ENCODE measurements at regions not wholly inside any gene's neighbourhood (a gene's known extent, or its start where the extent isn't known, plus 50 kb on each side); places are given as distances from the start of the nearest gene placed in this dataset.

DNA sequence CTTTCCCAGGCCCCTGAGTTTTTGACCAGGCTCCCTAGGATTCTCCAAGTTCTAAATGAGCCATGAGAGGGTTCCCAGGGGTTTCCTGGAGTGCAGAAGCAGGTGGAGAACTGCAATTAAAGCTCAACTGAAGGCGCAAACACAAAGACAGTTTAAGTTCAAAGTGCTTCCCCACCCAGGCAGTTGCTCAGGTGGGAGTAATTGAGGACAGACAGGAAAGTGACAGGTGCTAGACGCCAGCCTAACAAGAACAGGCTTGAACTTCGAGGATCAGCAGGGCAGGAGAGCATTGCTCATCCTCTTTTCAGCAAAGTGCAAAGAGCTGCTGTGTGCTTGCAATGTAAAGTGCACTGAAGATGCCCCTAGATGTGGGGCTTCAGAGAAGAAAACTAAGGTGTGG is 77.2 kb upstream of the ST8SIA3 start:
- no peak for DNase-seq (ENCODE audit: low read depth in 1 of 2, low spot score in 1 of 2)
- TF ChIP-seq SPI1 (IDR thresholded peaks at IDR 0.05; ENCODE audit: borderline replicate concordance, low read depth), result no peak
- no peak for TF ChIP-seq GABPA (IDR thresholded peaks at IDR 0.05; ENCODE audit: low read depth)
- no peak for TF ChIP-seq CTCF (IDR thresholded peaks at IDR 0.05; ENCODE audit: insufficient read depth, low read length)
- H3K4me3 ChIP-seq (replicated peaks; ENCODE audit: insufficient read depth, low read length), result no peak overlapping the region

GRCh38 chr18:57276829-57277228 is 75.5 kb upstream of the ST8SIA3 start:
- no peak overlapping the region for H3K27ac ChIP-seq (replicated peaks)
- no peak for DNase-seq (ENCODE audit: low read depth in 1 of 2, low spot score in 1 of 2)
- peaks cover 18% of the 10 kb centered on the region for H3K27me3 ChIP-seq (ENCODE audit: insufficient read depth, poor library complexity, severe bottlenecking)
- H3K4me3 ChIP-seq (replicated peaks; ENCODE audit: insufficient read depth, low read length), result no peak overlapping the region
- no peak for TF ChIP-seq GABPA (IDR thresholded peaks at IDR 0.05; ENCODE audit: low read depth)
- TF ChIP-seq REST (IDR thresholded peaks at IDR 0.05; ENCODE audit: insufficient replicate concordance, low read depth), result no peak
- TF ChIP-seq POLR2AphosphoS5 (IDR thresholded peaks at IDR 0.05; ENCODE audit: low read depth), result no peak
- TF ChIP-seq CTCF (IDR thresholded peaks at IDR 0.05; ENCODE audit: insufficient read depth, low read length), result no peak
- TF ChIP-seq SPI1 (IDR thresholded peaks at IDR 0.05; ENCODE audit: borderline replicate concordance, low read depth), result no peak

More for the DNA sequence above, 77.2 kb upstream of the ST8SIA3 start:
- no peak overlapping the region for H3K27ac ChIP-seq (replicated peaks)
- H3K27me3 ChIP-seq (ENCODE audit: insufficient read depth, poor library complexity, severe bottlenecking), result peaks cover 18% of the 10 kb centered on the region

GRCh38 chr18:57278933-57279332 is 73.4 kb upstream of the ST8SIA3 start:
- DNase-seq (ENCODE audit: low read depth in 1 of 2, low spot score in 1 of 2), result no peak
- no peak overlapping the region for H3K27ac ChIP-seq (replicated peaks)
- TF ChIP-seq REST (IDR thresholded peaks at IDR 0.05; ENCODE audit: insufficient replicate concordance, low read depth), result no peak
- TF ChIP-seq POLR2AphosphoS5 (IDR thresholded peaks at IDR 0.05; ENCODE audit: low read depth), result no peak
- TF ChIP-seq GABPA (IDR thresholded peaks at IDR 0.05; ENCODE audit: low read depth), result no peak
- TF ChIP-seq SPI1 (IDR thresholded peaks at IDR 0.05; ENCODE audit: borderline replicate concordance, low read depth), result no peak
- TF ChIP-seq CTCF (IDR thresholded peaks at IDR 0.05; ENCODE audit: insufficient read depth, low read length), result no peak
- no peak overlapping the region for H3K4me3 ChIP-seq (replicated peaks; ENCODE audit: insufficient read depth, low read length)
- peaks cover 7% of the 10 kb centered on the region for H3K27me3 ChIP-seq (ENCODE audit: insufficient read depth, poor library complexity, severe bottlenecking)

DNA sequence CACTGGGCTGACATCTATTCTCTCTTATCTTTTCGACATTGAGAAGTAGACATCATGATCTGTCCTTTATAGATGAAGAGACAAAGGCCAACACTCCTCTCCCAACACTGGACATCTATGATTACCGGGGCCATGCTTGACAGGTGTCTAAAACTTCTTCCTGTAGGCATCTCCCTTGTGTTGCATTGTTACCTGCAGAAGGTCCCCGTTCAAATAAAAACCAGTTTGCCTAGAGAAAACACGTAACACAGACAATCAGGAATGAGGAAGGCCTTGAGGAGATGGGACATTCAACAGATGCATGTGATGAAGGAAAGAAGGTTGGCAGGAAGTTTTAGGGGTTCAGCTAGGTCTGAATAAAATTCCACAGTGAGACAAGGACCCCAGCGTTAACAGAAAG is 70.8 kb upstream of the ST8SIA3 start:
- no peak overlapping the region for H3K27ac ChIP-seq (replicated peaks)
- TF ChIP-seq GABPA (IDR thresholded peaks at IDR 0.05; ENCODE audit: low read depth), result no peak
- TF ChIP-seq CTCF (IDR thresholded peaks at IDR 0.05; ENCODE audit: insufficient read depth, low read length), result no peak
- TF ChIP-seq REST (IDR thresholded peaks at IDR 0.05; ENCODE audit: insufficient replicate concordance, low read depth), result no peak
- no peak for TF ChIP-seq POLR2AphosphoS5 (IDR thresholded peaks at IDR 0.05; ENCODE audit: low read depth)
- TF ChIP-seq SPI1 (IDR thresholded peaks at IDR 0.05; ENCODE audit: borderline replicate concordance, low read depth), result no peak
- no peak overlapping the region for H3K4me3 ChIP-seq (replicated peaks; ENCODE audit: insufficient read depth, low read length)
- no peaks in the 10 kb centered on the region for H3K27me3 ChIP-seq (ENCODE audit: insufficient read depth, poor library complexity, severe bottlenecking)
- DNase-seq (ENCODE audit: low read depth in 1 of 2, low spot score in 1 of 2), result no peak

Data from HL-60 (cell line).